ENCODE measurements at regions not wholly inside any gene's neighbourhood (a gene's known extent, or its start where the extent isn't known, plus 50 kb on each side); places are given as distances from the start of the nearest gene placed in this dataset.

- DNase-seq (ENCODE audit: low read depth in 2 of 3, low spot score in 1 of 3): no peak
Measured at GRCh38 chr9:22279636-22280035, 167.0 kb upstream of the DMRTA1 start.

- no peak for DNase-seq (ENCODE audit: low read depth in 2 of 3, low spot score in 1 of 3)
Measured at GRCh38 chr9:22285066-22285465, 161.6 kb upstream of the DMRTA1 start.

- DNase-seq (ENCODE audit: low read depth in 2 of 3, low spot score in 1 of 3): no peak
Measured at GRCh38 chr9:22286661-22287060, 160.0 kb upstream of the DMRTA1 start.

- DNase-seq (ENCODE audit: low read depth in 2 of 3, low spot score in 1 of 3): no peak
Measured at GRCh38 chr9:22288661-22289060, 158.0 kb upstream of the DMRTA1 start.

- DNase-seq (ENCODE audit: low read depth in 2 of 3, low spot score in 1 of 3): no peak
Measured at GRCh38 chr9:22307013-22307711, 139.5 kb upstream of the DMRTA1 start.

- no peak for DNase-seq (ENCODE audit: low read depth in 2 of 3, low spot score in 1 of 3)
Measured at GRCh38 chr9:22308177-22308576, 138.4 kb upstream of the DMRTA1 start.

GRCh38 chr9:22316645-22317044, 130.0 kb upstream of the DMRTA1 start:
- DNase-seq (ENCODE audit: low read depth in 2 of 3, low spot score in 1 of 3): no peak

- DNase-seq (ENCODE audit: low read depth in 2 of 3, low spot score in 1 of 3): no peak
Measured at GRCh38 chr9:22331533-22331932, 115.1 kb upstream of the DMRTA1 start.

- DNase-seq (ENCODE audit: low read depth in 2 of 3, low spot score in 1 of 3): no peak
Measured at GRCh38 chr9:22332202-22332601, 114.4 kb upstream of the DMRTA1 start.

- DNase-seq (ENCODE audit: low read depth in 2 of 3, low spot score in 1 of 3): no peak
Measured at GRCh38 chr9:22337261-22337660, 109.4 kb upstream of the DMRTA1 start.

GRCh38 chr9:22342491-22343217, 104.0 kb upstream of the DMRTA1 start:
- no peak for DNase-seq (ENCODE audit: low read depth in 2 of 3, low spot score in 1 of 3)

GRCh38 chr9:22343218-22343611, 103.4 kb upstream of the DMRTA1 start:
- no peak for DNase-seq (ENCODE audit: low read depth in 2 of 3, low spot score in 1 of 3)

- DNase-seq (ENCODE audit: low read depth in 2 of 3, low spot score in 1 of 3): no peak
Measured at GRCh38 chr9:22354699-22355384, 91.8 kb upstream of the DMRTA1 start.

GRCh38 chr9:22356985-22357384, 89.6 kb upstream of the DMRTA1 start:
- no peak for DNase-seq (ENCODE audit: low read depth in 2 of 3, low spot score in 1 of 3)

- no peak for DNase-seq (ENCODE audit: low read depth in 2 of 3, low spot score in 1 of 3)
Measured at GRCh38 chr9:22363421-22363887, 83.2 kb upstream of the DMRTA1 start.

- no peak for DNase-seq (ENCODE audit: low read depth in 2 of 3, low spot score in 1 of 3)
Measured at GRCh38 chr9:22373636-22374035, 73.0 kb upstream of the DMRTA1 start.

- DNase-seq (ENCODE audit: low read depth in 2 of 3, low spot score in 1 of 3): no peak
Measured at GRCh38 chr9:22374051-22374450, 72.6 kb upstream of the DMRTA1 start.

- no peak for DNase-seq (ENCODE audit: low read depth in 2 of 3, low spot score in 1 of 3)
Measured at GRCh38 chr9:22379272-22379671, 67.4 kb upstream of the DMRTA1 start.

- DNase-seq (ENCODE audit: low read depth in 2 of 3, low spot score in 1 of 3): no peak
Measured at GRCh38 chr9:22381170-22381569, 65.5 kb upstream of the DMRTA1 start.

- no peak for DNase-seq (ENCODE audit: low read depth in 2 of 3, low spot score in 1 of 3)
Measured at GRCh38 chr9:22382331-22382730, 64.3 kb upstream of the DMRTA1 start.

- no peak for DNase-seq (ENCODE audit: low read depth in 2 of 3, low spot score in 1 of 3)
Measured at GRCh38 chr9:22383718-22384117, 62.9 kb upstream of the DMRTA1 start.

GRCh38 chr9:22389271-22389670, 57.4 kb upstream of the DMRTA1 start:
- no peak for DNase-seq (ENCODE audit: low read depth in 2 of 3, low spot score in 1 of 3)
